VCaP (cell line): ENCODE measurements at regions not wholly inside any gene's neighbourhood (a gene's known extent, or its start where the extent isn't known, plus 50 kb on each side); places are given as distances from the start of the nearest gene placed in this dataset.

Experiments used
- H3K27ac ChIP-seq: fragments of 450-650 bp; 2 replicates; pipeline ENCODE4 v1.5.1; 2017
- CTCF ChIP-seq: fragments of 450-650 bp; conservative IDR thresholded peaks from 2 replicates; pipeline ENCODE4 v1.5.1; 2017; ENCODE audit warnings: mild to moderate bottlenecking, moderate library complexity

GRCh38 chr3:84439476-84439875 lies 519.3 kb upstream of the CADM2 start:
- no peak for TF ChIP-seq CTCF
- H3K27ac ChIP-seq, result no peak overlapping the region

DNA sequence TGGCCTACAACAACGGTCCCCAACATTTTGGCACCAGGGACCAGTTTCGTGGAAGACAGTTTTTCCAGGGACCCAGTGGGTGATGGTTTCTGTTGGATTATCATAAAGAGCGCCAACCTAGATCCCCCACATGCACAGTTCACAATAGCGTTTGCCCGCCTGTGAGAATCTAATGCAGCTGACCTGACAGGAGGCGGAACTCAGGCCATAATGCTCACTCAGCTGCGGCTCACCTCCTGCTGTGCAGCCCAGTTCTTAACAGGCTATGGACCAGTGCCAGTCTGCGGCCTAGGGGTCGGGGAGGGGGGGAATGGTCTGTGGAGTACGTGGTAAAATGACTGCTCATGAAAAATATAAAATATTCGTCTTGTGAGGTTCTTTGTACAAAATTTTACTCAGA lies 518.5 kb upstream of the CADM2 start:
- no peak overlapping the region for H3K27ac ChIP-seq
- no peak for TF ChIP-seq CTCF

DNA sequence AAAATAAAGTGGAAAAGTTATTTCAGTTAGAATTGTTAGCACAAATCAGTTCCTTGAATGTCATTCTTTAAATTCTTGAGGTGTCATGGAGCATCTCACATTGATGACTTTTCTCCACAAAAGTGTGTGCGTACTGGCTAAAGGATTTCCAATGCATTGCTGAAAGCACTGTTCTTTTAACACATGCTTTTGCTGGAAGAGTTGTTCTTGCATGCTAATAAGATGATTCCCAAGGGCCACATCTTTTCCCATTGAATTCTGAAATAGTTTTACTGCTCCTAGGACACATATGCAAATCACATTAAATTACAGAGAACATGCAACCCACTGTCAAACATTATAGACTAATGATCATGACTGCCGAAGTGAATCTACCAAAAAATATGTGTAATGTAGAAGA lies 516.3 kb upstream of the CADM2 start:
- TF ChIP-seq CTCF, result no peak

DNA sequence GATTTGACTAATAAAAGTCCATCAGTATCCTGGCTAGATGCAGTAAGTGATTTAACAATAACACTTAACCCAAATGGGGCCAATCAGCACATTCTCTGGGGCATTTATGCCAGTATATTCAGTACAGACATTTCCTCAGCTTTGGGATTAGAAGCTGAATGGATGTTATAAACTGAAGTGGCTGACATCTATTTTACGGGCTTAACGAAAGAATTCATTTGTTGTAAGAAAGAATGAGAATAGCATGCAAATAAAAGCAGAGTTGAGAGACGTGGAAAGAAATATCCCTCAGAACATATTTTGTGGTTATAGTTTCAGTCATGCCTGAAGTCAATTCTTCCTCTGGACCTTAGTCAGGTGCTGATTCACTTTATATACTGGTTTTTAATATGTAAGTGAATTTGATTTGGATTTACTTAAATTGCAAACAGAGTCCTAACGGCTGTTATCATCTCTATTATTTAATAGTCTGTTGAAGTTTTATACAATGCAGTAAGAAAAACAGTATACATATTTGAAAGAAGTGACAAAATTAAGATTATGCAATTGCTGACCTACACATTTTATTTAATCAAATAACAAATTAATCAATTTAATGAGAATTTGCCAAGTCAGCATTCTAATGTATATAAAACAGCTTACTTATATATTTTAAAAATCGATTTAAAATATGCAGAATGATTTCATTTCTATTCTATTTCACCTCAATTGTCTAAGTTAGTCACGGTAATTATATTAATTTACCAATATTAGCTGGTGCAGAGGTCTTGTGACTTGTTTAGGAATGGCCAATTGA lies 513.9 kb upstream of the CADM2 start:
- TF ChIP-seq CTCF, result no peak
- H3K27ac ChIP-seq, result no peak overlapping the region

More for the DNA sequence above, 516.3 kb upstream of the CADM2 start:
- no peak overlapping the region for H3K27ac ChIP-seq

DNA sequence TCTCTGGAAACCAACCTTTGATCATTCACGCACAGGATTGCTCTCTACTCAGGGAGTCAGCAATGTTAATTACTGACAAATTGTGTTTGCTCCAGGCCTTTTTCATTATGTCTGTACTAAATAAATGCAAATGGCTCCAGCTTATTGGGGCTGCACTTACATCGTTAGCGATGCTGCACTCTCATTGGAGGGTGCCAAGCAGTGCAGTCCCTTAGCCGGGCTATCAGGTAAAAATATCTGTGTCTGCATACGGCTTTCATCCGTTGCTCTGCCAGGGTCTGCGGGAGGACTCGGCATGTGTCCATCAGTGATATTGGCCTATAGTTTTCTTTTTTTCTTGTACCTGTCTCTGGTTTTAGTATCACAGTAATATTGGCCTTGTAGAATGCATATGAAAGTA lies 471.5 kb upstream of the CADM2 start:
- TF ChIP-seq CTCF, result no peak
- H3K27ac ChIP-seq, result no peak overlapping the region

GRCh38 chr3:84504761-84505160 lies 454.0 kb upstream of the CADM2 start:
- H3K27ac ChIP-seq, result no peak overlapping the region
- no peak for TF ChIP-seq CTCF

DNA sequence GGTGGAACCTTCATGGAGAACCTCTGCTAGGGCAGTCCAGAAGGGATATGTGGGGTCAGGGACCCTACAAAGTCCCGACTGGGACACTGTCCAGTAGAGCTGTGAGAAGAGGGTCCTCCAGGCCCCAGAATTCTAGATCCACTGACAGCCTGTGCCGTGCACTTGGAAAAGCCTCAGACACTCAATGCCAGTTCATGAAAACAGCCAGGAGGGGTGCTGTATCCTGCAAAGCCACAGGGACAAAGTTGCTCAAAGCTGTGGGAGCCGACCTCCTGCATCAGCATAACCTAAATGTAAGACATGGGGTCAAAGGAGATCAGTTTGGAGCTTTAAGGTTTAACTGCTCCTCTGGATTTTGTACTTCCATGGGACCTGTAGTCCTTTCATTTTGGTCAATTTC lies 448.8 kb upstream of the CADM2 start:
- no peak overlapping the region for H3K27ac ChIP-seq
- TF ChIP-seq CTCF, result no peak
